C4-2B (cell line): ENCODE measurements at regions not wholly inside any gene's neighbourhood (a gene's known extent, or its start where the extent isn't known, plus 50 kb on each side); places are given as distances from the start of the nearest gene placed in this dataset.

ENCODE experiments used
- ZFX ChIP-seq: fragments of 450-650 bp; IDR thresholded peaks from 2 replicates; pipeline ENCODE4 v1.6.1; 2017
- TF ChIP-seq, protein P1 (sequence below): fragments of 450-650 bp; conservative IDR thresholded peaks from 2 replicates; pipeline ENCODE4 v1.5.1; 2017; ENCODE audit warnings: mild to moderate bottlenecking

DNA sequence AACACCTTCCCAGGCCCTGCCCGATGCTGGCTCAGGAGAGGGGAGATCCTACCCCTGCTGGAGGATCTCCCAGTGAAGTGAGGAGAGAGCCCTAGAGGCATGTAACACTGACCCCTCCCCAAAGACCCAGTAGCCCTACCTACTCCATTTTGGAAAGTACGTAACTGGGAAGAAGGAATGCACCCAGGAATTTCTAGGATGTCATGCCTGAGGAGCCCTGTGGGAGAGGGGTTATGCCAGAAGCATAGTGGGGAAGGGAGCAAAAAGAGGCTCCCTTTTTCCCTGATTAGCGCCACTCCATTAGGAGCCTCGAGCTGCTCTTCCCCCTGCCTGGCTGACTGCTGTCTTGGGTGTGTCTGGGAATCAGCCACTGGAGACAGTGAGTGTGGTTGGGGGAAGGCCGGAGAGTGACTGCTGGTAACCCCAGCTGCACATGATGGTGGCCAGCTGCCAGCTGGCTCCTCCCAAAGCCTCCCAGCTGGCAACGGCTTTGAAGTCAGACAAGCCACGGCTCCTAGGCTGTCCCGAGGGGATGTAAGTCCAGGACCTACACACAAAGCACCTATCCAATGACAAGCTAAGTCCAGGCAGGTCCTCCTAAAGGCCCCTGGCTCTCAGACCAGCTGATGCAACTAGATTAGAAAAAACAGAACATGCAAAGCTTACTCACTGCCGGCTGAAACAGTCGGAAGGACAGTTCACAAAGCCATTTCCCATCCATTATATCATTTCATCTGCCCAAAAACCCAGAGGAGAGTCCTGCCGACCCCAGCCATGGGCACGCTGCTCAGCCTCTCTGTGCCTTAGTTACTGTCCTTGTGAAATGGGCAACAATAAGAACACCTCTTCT, 136.5 kb upstream of the ABCA1 start:
- TF ChIP-seq, protein P1, sequence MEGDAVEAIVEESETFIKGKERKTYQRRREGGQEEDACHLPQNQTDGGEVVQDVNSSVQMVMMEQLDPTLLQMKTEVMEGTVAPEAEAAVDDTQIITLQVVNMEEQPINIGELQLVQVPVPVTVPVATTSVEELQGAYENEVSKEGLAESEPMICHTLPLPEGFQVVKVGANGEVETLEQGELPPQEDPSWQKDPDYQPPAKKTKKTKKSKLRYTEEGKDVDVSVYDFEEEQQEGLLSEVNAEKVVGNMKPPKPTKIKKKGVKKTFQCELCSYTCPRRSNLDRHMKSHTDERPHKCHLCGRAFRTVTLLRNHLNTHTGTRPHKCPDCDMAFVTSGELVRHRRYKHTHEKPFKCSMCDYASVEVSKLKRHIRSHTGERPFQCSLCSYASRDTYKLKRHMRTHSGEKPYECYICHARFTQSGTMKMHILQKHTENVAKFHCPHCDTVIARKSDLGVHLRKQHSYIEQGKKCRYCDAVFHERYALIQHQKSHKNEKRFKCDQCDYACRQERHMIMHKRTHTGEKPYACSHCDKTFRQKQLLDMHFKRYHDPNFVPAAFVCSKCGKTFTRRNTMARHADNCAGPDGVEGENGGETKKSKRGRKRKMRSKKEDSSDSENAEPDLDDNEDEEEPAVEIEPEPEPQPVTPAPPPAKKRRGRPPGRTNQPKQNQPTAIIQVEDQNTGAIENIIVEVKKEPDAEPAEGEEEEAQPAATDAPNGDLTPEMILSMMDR = no peak
- no peak for TF ChIP-seq ZFX
